GM18499 (cell line): ENCODE measurements at regions not wholly inside any gene's neighbourhood (a gene's known extent, or its start where the extent isn't known, plus 50 kb on each side); places are given as distances from the start of the nearest gene placed in this dataset.

Experiments
- ATAC-seq: cut with Tn5 transposase; IDR thresholded peaks from one replicate; pipeline ENCODE4 v1.9.1; 2021; ENCODE audit warnings: moderate number of reproducible peaks; ENCODE audit not compliant: insufficient read depth, unreplicated experiment

GRCh38 chr13:99911965-99912566 is 59.5 kb downstream of the ZIC5 start:
- ATAC-seq: no peak

DNA sequence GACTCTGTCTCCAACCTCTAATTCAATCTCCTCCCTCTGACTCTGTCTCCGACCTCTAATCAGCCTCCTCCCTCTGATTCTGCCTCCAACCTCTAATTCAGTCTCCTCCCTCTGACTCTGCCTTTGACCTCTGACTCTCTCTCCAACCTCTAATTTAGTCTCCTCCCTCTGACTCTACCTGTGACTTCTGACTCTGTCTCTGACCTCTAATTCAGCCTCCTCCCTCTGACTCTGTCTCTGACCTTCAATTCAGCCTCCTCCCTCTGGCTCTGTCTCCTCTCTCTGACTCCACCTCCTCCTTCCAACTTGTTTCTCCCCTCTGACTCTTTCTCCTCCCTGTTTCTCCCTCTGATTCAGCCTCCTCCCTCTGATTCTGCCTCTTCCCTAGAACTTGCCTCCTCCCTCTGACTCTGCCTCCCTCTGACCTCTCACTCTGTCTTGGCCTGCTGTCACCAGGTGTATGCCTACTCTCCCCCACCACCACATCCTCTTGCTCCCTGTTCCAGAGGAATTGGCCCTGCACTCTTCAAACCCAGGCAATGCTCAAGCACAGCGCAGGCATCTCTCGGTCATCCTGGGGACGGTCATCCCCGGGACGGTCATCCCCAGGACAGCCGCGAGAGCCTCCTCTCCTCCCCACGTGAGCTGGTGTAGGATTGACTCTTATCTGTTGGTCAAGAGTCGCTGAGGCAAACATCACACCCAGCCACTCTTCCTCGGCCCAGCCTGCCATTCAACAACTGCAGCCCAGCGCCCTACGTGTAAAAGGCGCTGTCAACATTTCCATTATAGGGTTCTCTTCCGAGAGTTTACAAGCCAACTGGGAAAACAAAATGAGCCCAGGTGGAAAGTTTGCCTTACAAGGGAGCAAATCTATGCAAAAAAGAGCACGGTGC is 60.2 kb downstream of the ZIC5 start:
- ATAC-seq: no peak

- no peak for ATAC-seq
Measured at GRCh38 chr13:99909836-99910619, 61.5 kb downstream of the ZIC5 start.

- ATAC-seq: no peak
Measured at GRCh38 chr13:99909097-99909835, 62.3 kb downstream of the ZIC5 start.

DNA sequence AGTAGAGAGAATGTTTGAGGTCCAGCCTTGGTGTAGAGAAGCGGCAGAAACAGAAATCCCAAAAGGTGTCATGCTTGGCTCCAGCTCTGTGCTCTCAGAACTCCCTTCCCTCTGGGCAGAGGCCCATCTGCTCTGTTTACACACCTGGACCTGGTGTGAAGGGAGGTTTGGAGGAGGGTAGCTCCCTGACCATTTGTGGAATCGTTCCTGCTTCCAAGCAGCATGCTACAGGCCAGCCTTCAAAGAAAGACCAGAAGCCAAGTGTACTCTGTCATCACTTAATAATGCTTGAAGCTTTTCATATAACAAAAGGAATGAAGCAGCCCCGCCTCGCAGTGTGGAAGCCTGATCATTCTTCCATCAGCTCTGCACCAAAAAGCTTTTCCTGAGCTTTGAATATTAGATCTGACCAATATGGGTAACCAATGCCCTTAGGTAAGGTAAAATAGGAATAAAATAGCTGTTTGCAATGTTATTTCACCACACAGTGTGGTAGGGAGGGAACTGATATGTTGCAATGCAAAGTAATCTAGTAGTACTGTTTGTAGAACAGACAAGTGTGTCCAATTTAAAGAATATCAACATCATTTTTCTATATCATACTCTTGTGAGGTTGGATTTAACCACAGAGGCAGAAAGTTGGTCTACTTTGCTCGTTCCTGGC is 63.3 kb downstream of the ZIC5 start:
- ATAC-seq: no peak

DNA sequence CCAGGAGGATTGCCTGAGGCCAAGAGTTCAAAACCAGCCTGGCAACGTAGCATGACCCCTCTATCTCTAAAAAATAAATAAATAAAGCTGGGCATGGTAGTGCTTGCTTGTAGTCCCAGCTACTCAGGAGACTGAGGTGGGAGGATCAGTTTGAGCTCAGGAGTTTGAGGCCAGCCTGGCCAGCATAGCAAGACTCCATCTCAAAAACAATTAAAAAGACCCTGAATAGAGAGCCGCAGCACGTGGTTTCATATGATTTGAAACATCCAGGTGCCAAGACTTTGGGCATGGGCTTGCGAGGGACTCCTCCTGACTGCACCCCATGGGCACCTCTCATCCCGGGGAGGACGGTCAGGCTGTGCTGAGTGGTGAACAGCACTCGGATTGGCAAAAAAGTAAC is 63.9 kb downstream of the ZIC5 start:
- ATAC-seq: no peak

DNA sequence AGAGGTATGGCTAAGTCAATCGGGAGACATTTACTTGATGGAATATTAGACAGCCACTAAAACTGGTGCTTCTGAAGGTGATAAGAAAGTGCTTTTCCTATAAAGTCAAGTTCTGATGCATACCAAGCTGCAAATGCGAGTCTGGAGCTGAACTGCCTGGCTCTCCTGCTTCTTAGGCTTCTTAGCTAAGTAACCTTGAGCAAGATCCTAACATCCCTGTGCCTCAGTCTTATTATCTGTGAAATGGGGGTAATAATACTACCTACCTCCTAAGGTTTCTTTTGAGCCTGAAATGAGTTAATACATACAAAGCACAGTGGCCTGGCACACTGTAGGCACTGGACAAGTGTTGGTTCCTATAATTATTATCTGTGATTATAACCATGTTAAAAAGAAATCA is 64.5 kb downstream of the ZIC5 start:
- no peak for ATAC-seq

DNA sequence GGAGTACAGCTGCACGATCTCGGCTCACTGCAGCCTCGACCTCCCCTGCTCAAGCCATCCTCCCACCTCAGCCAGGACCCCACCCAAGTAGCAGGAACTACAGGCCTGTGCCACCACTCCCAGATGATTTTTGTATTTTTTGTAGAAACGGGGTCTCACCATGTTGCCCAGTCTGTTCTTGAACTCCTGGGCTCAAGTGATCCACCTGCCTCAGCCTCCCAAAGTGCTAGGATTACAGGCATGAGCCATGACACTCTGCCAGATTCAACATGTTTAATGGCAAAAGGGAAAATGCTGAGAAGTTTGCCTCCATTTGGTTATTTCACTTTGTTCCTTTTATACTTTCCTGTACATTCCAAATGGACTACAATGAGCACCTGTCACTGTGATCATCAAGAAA is 65.8 kb downstream of the ZIC5 start:
- no peak for ATAC-seq

DNA sequence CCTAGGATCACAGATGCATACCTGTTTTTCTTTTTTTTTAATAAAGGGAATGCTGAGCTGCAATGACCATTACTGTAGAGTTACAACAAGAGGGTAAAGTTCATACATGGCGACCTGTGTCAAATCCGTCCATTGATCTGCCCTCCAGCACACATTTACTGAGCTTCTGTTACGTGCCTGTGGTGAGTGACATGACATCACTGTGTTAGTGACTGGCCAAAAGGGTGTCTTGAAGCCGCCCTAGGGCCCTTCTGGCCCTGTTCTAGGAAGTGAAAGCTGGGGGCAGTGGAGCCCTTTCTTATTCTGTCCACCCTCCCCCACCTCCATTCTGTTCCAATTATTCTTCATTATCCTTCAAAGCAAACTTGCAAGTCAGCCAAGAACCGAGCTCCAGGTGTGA is 66.3 kb downstream of the ZIC5 start:
- ATAC-seq: no peak

DNA sequence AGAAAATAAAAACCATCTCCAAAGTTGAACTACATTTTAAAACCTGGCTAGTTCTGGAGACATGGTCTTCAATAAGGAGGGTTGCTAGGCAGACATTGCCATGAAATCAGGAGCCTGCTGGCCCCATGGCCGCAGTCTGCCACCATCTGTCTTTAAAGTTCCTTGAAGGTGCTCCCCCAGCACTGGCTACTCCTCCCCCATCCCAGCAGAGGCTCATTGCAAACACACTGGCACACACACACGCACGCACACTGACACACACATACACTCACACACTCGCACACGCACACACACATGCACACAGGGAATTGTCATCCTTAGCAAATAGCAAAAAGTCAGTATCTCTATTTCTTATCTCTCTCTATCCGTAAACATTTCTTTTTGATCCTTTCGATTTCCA is 68.4 kb downstream of the ZIC5 start:
- ATAC-seq: no peak

- ATAC-seq: no peak
Measured at GRCh38 chr13:99902657-99903056, 68.9 kb downstream of the ZIC5 start.

DNA sequence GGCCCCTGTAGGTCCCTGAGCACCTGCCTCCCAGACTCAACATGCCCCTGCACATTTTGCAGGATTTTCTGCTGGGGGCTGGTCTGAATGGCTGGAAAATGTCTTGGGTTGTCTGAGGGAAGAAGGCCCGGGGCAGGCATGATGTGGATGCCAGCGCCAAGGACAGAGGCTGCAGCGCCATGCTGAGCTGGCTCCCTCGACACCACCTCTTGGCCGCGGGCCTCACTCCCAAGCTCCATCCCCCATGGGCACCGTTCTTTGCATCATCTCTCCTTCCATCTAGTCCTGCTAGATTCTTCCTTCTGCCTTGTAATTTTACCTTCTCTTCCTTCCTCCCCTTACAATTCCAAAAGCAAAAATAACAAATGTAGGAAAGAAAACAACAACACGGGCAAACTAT is 70.6 kb downstream of the ZIC5 start:
- no peak for ATAC-seq

DNA sequence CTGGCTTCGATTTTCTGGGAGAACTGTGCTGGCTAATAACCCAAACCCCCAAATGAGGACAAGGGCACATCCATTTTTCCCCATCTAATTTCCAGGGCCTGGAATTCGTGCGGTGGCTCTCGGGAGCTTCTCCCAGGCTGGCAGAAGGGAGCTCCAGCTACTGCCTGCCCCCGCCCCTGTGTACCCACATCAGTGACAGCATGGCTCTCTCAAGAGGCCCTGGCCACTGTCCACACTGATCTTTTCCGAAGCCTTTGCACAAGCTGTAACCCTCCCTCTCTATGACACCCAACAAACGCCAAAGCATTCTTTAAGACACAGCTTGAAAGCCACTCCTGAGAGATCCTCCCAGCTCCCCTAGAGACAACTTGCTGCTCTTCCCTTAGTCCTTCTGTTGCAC is 73.1 kb downstream of the ZIC5 start:
- no peak for ATAC-seq

DNA sequence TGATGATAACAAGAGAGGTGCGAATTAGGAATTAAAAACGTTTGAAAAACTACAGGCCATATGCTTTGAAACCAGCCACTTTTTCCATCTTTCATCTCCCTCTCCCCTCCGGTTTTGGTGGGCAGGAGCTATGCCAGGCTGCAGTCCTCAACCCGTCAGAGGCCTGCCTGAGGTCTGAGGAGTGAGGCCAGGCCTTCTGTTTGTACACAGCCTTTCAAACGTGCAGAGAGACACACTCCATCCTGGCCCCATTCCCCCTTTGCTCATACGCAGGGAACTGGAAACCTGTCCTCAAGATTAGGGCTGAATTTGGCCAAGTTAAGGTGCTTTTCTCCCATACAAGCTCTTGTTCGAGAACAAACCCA is 74.5 kb downstream of the ZIC5 start:
- ATAC-seq: no peak

GRCh38 chr13:99896369-99897075 is 75.0 kb downstream of the ZIC5 start:
- no peak for ATAC-seq

GRCh38 chr13:99895444-99896368 is 75.9 kb downstream of the ZIC5 start:
- no peak for ATAC-seq

- ATAC-seq: no peak
Measured at GRCh38 chr13:99894840-99895443, 76.6 kb downstream of the ZIC5 start.
